ENCODE measurements at regions not wholly inside any gene's neighbourhood (a gene's known extent, or its start where the extent isn't known, plus 50 kb on each side); places are given as distances from the start of the nearest gene placed in this dataset.

- TF ChIP-seq CTCF (IDR thresholded peaks at IDR 0.05) (no peak), POLR2A (IDR thresholded peaks at IDR 0.05) (no peak)
Measured at GRCh38 chr9:115517335-115518075, 399.5 kb upstream of the TNC start.
